ENCODE measurements at regions not wholly inside any gene's neighbourhood (a gene's known extent, or its start where the extent isn't known, plus 50 kb on each side); places are given as distances from the start of the nearest gene placed in this dataset.
"Not testable (repeated sequence)": the region's sequence is repeated elsewhere in the genome, so short reads cannot be mapped to it uniquely, and the experiment has no call there.

DNA sequence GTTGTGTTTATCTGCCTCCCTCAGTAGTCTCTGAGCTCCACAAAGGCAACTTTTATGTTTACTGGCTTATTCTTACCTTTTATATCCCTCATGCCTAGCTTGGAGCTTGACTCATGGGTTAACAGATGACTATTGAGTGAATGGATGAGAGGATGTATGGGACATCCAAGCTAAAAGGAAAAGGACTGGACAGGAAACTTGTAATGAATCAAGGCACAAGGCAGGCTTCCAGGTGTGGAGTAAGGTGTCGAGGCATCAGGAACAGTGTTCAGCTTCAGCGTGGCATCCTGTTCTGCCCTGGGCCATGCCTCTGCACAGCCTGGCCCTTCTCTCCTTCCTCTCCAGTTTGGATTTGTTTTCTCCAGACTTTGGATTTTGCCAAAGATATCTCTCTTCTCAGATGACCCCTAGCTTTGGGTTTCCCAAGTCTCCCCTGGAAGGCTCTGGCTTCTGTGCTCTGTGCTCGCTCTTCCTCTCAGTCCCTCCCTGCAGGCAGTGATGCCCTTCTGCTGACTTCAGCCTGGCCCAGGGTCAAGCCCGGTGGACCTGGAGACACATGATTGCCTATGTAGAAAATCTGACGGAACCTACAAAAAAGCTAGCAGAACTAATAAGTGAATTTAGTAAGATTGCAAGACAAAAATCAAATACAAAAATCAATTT is 367.3 kb downstream of the CXCL12 start:
- no peak for DNase-seq

GRCh38 chr10:44016589-44017482 is 368.1 kb downstream of the CXCL12 start:
- DNase-seq = no peak

DNA sequence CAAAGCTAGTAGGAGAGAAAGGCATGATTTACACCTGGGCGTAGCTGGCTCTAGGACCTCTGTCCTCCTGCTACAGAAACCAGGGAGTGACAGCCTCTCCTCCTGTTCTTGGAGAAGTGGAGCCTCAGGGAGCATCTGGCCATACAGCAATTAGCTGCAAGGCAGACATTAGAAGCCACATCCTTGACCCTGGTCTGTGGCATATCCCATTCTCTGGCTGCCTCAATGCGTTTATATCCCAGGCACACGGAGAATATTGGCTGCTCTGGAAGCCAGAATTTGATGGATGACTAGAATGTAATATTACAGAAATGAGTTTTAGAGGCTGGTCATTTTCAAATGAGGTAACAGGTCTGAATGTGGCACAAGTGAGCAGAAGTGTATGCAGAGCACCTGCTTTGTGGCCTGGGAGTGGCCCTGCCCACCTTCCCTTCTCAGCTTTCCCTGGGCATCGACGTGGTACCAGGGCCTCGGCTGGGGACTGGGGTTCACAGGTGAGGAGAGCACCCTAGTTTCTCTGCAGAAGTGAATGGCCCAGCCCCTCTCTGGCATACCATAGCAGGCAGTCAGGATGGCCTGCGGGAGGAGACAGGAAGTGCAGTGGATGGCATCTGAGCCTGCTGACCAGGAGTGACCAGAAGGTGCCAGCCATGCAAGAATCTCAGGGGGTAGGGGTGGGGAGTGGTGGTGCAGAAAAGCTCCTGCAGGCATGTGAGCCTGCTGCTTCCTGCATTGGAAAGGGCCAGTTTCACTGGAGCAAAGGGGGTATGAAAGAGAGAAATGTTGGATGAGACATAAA is 367.2 kb upstream of the ZNF32 start:
- no peak for DNase-seq

DNA sequence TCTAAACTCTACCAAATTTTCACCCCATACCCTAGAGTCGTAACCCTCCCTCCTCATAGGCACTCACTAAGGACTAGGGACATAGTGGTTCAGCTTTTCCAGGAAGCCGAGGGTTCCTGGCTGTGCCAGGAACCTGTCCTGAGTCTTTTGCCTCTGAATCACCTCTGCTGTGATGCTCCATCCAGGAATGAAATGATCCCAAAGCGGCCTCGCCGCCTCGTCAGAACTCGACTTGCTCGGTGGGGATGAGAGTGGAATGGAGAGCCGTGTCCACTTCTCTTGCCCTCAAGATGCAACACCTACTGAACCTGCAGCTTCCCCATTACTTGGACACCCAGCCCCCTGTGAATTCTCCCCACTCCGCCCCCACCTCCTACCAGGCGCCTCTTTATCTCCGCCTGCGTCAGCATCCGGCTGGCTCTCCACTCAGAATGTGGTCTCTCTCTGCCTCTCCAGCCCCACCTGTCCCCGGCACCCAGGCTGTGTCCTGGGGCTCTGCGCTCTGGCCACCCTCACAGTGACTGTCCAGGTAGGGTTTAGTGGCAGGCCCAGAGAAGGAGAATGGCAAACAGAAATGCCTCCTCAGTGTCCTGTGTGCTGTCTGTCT is 366.1 kb upstream of the ZNF32 start:
- no peak for DNase-seq

DNA sequence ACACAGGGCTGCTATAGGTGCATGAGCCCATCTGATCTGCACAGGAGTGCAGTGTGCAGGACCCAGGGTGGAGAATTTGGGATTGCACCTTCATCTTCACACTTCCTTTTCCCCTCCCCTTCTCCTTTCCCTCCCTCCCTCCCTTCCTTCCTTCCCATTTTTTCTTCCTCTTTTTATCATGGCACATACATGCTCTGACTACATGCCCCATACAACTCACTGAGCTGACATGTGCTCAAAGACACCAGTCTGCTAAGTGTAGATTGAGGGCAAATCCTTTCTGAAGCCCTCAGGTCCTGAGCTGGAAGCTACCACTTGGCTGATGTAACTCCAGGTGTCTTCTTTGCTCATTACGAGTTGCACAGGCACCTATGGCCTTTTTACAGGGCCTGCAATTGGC is 365.3 kb upstream of the ZNF32 start:
- DNase-seq = no peak

GRCh38 chr10:44012921-44013320 is 364.2 kb upstream of the ZNF32 start:
- no peak for DNase-seq

DNA sequence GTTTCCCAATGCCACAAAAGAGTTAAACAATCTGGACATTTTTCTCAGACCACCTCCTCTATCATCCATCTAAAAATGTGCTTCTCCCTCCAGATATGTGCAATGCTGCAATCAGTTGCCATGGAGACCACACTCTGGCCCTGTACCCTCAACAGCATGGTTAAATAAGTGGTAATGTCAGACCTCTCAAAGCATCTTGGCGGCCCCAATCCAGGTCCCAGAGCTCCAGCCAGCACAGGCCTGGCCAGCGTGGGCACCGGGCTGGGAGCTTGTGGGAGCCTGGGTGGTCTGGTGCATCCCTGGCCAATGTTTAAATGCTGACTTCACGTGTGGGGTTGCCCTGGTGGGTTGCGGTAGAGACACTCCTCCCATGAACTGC is 362.9 kb upstream of the ZNF32 start:
- DNase-seq = no peak

DNA sequence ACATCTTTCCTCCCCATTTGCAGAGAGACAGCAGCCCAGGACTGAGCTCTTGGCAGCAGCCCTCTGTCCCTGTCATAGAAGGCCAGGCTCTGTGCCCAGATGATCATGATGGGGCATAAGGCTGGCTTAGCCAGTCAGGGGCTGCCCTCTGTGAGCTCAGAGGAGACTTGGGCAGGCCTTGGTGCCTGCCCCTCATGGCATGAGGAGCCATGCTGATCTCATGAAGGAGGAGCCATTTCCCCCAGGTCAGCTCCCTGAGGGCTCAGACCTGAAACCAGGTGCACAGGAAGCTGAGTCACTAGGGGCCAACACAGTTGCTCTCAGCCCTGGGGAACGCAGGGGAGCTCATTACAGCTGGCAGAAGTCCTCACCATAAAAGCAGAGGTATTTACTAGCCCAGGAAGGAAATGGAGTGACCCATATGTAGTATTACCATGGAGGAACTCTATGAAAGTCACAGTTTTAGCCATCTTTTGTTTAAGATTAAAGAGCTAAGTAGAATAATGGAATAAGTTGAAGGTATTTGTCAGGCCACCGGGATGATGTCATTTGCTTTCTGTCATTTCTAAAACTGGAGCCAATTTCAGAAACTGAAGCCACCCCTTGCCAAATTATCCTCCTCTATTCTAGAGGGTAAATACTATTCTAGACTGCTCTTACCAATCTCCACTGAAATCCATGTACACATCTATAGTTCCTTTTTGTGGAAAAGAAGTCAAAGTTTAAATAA is 362.4 kb upstream of the ZNF32 start:
- DNase-seq = no peak

DNA sequence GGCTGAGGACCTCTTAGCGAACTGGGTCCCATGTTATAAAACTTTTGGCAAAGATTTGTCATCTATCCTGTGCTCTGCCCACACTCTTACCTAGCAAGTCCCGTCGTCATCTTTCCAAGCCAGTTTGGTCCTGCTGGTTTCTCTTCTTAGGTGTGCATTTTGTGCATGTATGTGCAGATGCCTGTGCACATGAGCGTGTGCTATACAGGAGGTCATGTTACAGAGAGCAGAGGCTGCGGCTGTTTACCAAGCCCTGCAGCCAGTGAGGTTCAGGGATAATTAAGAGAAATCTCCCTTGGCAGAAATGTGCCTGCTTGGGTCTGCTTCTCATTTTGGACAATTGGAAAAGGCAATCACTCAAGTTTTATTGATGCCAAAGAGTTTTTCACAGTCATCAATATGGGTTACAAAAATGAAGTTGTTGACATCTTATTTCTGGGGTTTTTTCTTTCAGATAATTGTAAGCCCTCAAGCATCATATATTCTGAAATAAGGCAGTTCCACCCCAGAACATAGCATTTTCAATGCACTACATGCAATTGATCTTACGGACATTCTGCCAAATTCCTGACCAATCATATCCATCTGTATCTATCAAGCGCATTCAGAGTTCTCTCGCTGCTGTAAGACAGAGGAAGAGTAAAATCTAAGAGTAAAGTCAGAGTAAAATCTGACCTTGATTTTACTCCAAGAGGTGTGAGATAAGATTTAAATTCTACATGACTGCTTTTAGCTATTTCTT is 361.4 kb upstream of the ZNF32 start:
- no peak for DNase-seq

DNA sequence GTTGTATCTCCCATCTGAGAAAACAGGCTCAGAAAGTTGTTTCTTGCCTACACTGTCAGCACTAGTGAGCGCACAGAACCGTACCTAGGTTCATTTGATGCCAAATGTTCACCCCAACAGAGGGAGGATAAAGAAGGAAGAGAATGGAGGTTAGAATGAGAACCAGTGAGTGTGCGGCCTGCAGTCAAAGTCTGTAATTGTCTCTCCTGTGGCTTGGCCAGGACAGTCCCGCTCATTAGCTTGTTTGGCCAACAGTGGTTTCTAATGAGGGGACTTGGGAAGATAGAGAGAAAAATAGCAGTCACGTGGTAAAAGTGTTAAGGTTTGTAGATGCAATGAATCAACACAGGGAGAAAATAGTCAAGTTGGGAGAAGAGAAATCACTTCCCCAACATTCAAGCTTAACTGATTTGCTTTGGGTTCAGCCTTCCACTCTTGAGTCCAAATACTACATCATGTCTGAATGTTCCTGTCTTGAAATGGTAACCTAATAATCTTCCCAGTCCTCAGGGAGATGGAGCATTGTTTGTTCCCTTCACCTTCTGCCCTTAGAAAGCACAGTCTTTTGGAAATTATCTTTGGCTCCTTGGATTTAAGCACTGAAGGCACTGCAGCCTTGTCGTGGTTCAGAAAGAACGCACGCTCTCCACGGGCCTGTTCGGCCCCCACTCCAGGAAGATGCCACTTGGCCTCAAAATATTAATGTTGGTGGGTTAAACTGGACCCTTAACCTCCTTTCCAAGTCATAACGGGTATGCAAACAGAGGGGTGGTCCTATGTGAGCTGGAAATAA is 360.4 kb upstream of the ZNF32 start:
- no peak for DNase-seq

DNA sequence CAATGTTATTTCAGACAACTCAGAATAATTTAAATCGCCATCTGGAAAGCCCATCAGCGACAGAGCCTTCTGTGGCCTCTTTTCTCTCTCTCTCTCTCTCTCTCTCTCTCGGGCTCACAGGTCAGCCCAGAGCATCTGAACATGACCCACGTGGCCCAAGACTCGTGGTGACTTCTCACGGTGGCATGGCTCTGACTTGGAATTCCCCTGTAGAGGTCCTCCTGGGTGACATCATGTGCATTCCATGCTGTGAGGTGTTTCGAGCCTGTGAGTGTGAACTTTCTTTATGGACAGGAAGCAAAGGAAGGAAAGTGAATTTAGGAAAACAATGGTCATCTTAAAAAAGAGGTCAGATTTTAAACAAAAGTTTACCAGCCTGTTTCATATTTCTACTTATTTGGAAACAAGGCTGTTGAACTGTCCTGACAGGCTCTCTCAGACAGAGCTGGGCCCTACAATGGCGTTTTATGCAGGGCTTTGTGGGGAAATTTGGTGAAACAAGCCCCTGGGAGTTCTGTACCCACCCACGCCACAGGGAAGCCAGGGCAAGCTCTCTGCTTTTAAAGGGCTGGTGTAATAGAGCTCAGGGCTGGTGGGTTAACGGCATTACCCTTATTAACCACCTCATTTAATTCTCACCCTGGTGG is 359.7 kb upstream of the ZNF32 start:
- DNase-seq = no peak

GRCh38 chr10:44006771-44007170 is 358.1 kb upstream of the ZNF32 start:
- no peak for DNase-seq

- DNase-seq = no peak
These were observed 357.1 kb upstream of the ZNF32 start for GRCh38 chr10:44005788-44006099.

DNA sequence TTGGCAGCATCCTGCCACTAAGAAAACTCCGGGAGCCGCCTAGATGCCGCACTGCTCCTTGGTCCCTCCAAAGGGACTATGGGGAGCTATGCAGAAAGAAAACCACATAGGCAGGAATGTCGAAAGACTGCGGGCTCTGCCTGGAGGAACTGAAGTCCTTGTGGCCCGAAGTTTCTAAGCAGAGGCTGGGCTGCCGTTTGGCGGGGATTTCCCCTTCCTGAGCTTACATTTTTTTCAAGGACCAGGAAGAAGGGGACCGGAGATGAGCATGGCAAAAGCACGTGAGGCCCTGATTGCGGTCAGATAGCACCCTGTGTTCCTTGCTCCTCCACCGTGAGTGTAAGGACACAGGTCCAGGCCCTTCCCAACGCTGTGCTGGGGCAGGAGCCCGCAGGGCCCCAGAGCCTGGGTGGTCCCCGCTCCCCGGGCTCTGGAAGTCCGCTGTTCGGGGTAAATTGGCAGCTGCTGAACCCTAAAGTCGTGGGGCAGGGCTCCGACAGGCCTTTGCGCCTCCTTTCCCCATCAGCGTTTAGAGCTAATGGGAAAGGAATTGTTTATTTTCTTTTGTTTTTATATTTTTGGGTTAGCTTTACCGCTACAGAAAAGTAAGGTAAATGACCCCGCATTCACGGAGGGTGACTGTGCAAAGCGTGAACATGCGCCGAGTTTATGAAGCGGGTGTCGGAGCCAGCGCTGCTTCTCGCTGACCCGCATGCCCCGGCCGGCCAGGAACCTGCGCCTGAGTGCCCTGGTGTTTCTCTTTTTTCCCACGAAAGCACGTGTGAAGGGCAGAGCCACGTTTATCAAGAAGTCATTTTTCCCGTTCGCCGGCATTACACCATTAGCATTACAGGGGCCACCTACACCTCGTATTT is 356.5 kb upstream of the ZNF32 start:
- no peak for DNase-seq

DNA sequence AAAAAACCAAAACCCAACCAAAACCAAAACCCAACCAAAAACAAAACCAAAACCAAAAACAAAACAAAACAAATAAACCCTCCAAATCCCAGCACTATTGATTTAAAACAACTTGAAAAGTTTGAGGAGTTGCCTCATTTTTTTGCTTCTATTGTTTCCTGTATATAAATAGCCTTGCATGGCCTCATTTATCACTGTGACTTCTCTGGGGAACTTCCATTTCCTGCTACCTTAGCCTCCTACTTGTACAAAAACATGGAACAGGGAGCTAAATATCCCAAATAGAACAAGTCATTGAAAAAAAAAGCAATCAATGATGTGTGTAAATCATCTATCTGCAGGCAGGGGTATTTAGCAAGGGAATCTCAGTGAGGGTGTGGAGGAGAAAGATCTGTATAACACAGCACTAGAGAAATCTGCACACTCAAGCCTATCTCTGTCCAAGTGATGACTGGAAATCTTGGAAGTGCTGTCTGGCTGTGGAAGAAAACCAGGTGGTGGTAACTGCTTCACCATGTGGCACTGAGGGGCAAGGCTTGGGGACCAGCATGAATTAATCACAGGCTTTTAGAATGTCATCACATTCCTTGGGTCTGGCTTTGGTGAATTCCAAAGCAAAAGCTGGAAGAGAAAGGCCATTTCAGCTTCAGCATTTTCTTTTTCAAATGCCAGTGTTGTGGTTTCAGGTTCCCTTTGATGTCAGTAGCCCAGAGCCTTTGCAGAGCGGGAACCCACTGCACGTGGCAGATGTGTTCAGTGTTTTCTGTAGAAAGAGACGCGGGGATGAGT is 349.5 kb upstream of the ZNF32 start:
- no peak for DNase-seq

DNA sequence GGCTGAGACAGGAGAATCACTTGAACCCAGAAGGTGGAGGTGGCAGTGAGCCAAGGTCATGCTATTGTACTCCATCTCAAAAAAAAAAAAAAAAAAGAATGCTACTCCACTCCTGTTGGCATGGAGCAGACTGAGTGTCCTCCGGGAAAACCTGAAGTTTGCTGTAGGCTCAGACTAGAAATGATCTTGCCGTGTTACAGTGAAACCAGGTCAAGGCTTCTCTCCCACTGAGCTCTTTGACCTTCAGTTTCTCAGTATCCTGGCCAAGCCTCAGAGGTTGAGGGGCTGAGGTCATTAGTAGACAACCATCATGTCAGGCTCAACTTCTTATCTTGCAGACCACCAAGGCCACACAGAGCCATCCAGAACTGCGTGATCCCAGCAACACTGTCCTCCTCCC is 348.6 kb upstream of the ZNF32 start:
- DNase-seq = no peak

- DNase-seq = no peak
These were observed 345.9 kb upstream of the ZNF32 start for GRCh38 chr10:43994539-43994938.

- DNase-seq = not testable (repeated sequence)
These were observed 344.1 kb upstream of the ZNF32 start for GRCh38 chr10:43992816-43993215.

GRCh38 chr10:43986374-43986773 is 337.7 kb upstream of the ZNF32 start:
- no peak for DNase-seq

Data from NCI-H526 treated with DMSO at 0.1 percent for 48 hours (cell line).